Lower leg skin (tissue), 3 donors: ENCODE measurements at regions not wholly inside any gene's neighbourhood (a gene's known extent, or its start where the extent isn't known, plus 50 kb on each side); places are given as distances from the start of the nearest gene placed in this dataset.

Experiments used
- CTCF ChIP-seq, 3 donors: fragments of 450-650 bp; IDR thresholded peaks; one replicate each; pipeline ENCODE4 v1.5.1; 2016; ENCODE audit warnings: antibody characterized with exemption in 3 of 3, mild to moderate bottlenecking in 3 of 3, moderate library complexity in 2 of 3
- POLR2A ChIP-seq, 2 donors: fragments of 450-650 bp; IDR thresholded peaks; one replicate each; pipeline ENCODE4 v1.6.1; 2016 to 2017; ENCODE audit warnings: antibody characterized with exemption in 2 of 2, mild to moderate bottlenecking in 1 of 2, moderate library complexity in 1 of 2

- TF ChIP-seq CTCF (IDR thresholded peaks at IDR 0.05) (no peak), POLR2A (IDR thresholded peaks at IDR 0.05) (no peak)
These were observed 1517.4 kb upstream of the LRRTM3 start for GRCh38 chr10:65408401-65408800.
